ENCODE measurements at regions not wholly inside any gene's neighbourhood (a gene's known extent, or its start where the extent isn't known, plus 50 kb on each side); places are given as distances from the start of the nearest gene placed in this dataset.
"Not testable (repeated sequence)": the region's sequence is repeated elsewhere in the genome, so short reads cannot be mapped to it uniquely, and the experiment has no call there.

- 83% methylated on average over 1 of the region's 2 CpGs; no CpG with 5 or more reads in 1 of the 2 experiments for WGBS, 2 experiments (ENCODE audit: insufficient coverage in 2 of 2)
- Histone ChIP-seq H3K4me3 (ENCODE audit: extremely low read depth, insufficient read depth, low read length, poor library complexity, severe bottlenecking) (no peak overlapping the region), H3K9me3 (ENCODE audit: control insufficient read depth, low read length) (no peaks in the 10 kb centered on the region), H3K27ac (ENCODE audit: low read depth, low read length, severe bottlenecking) (no peak overlapping the region), H3K36me3 (ENCODE audit: control insufficient read depth, insufficient read depth, low read length) (no peaks in the 10 kb centered on the region), H3K4me1 (ENCODE audit: control insufficient read depth, insufficient read depth, low read length, poor library complexity, severe bottlenecking) (peaks cover 5% of the 10 kb centered on the region)
Measured at GRCh38 chr2:215863687-215864086, 149.7 kb downstream of the MREG start.

- Histone ChIP-seq H3K4me3 (ENCODE audit: extremely low read depth, insufficient read depth, low read length, poor library complexity, severe bottlenecking) (no peak overlapping the region), H3K27ac (ENCODE audit: low read depth, low read length, severe bottlenecking) (no peak overlapping the region), H3K36me3 (ENCODE audit: control insufficient read depth, insufficient read depth, low read length) (no peaks in the 10 kb centered on the region), H3K4me1 (ENCODE audit: control insufficient read depth, insufficient read depth, low read length, poor library complexity, severe bottlenecking) (peaks cover 5% of the 10 kb centered on the region), H3K9me3 (ENCODE audit: control insufficient read depth, low read length) (no peaks in the 10 kb centered on the region)
- WGBS, 2 experiments (ENCODE audit: insufficient coverage in 2 of 2), result no CpG with 5 or more reads among the region's 3 CpGs
Measured at GRCh38 chr2:215862351-215862771, 151.0 kb downstream of the MREG start.

GRCh38 chr2:215861607-215862350 lies 151.6 kb downstream of the MREG start:
- 85 to 97% methylated on average over 2 of the region's 5 CpGs for WGBS, 2 experiments (ENCODE audit: insufficient coverage in 2 of 2)
- Histone ChIP-seq H3K27ac (ENCODE audit: low read depth, low read length, severe bottlenecking) (no peak overlapping the region), H3K4me3 (ENCODE audit: extremely low read depth, insufficient read depth, low read length, poor library complexity, severe bottlenecking) (no peak overlapping the region), H3K9me3 (ENCODE audit: control insufficient read depth, low read length) (no peaks in the 10 kb centered on the region), H3K4me1 (ENCODE audit: control insufficient read depth, insufficient read depth, low read length, poor library complexity, severe bottlenecking) (peaks cover 5% of the 10 kb centered on the region), H3K36me3 (ENCODE audit: control insufficient read depth, insufficient read depth, low read length) (no peaks in the 10 kb centered on the region)

DNA sequence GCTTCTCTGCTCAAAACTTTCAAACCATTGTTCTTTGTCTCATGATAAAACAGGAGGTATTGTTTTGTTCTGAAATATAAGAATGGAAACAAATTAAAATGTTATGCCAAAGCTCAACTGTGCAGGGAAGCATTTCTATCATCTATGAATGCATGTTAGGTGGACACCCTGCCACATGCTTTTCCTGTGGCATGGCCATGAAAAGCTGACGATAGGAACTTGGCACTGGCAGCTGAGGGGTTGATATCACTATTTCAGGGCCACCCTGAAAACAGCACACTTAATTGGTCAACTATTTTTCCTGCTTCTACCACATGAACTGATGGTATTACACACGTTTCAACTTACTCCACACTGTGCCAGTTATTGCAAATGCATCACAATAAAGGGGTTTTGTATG lies 157.3 kb downstream of the MREG start:
- Histone ChIP-seq H3K9me3 (ENCODE audit: control insufficient read depth, low read length) (peaks cover 16% of the 10 kb centered on the region), H3K27ac (ENCODE audit: low read depth, low read length, severe bottlenecking) (no peak overlapping the region), H3K4me3 (ENCODE audit: extremely low read depth, insufficient read depth, low read length, poor library complexity, severe bottlenecking) (no peak overlapping the region), H3K4me1 (ENCODE audit: control insufficient read depth, insufficient read depth, low read length, poor library complexity, severe bottlenecking) (peaks cover 5% of the 10 kb centered on the region), H3K36me3 (ENCODE audit: control insufficient read depth, insufficient read depth, low read length) (no peaks in the 10 kb centered on the region)
- 90 to 100% methylated on average over 1 of the region's 2 CpGs for WGBS, 2 experiments (ENCODE audit: insufficient coverage in 2 of 2)

- H3K27ac ChIP-seq (ENCODE audit: low read depth, low read length, severe bottlenecking); H3K4me3 ChIP-seq (ENCODE audit: extremely low read depth, insufficient read depth, low read length, poor library complexity, severe bottlenecking): not testable (repeated sequence)
- WGBS, 2 experiments (ENCODE audit: insufficient coverage in 2 of 2), result 100% methylated on average over 1 of the region's 1 CpG
Measured at GRCh38 chr2:215855308-215855707, 158.0 kb downstream of the MREG start.

GRCh38 chr2:215854008-215854407 lies 159.3 kb downstream of the MREG start:
- Histone ChIP-seq H3K4me1 (ENCODE audit: control insufficient read depth, insufficient read depth, low read length, poor library complexity, severe bottlenecking) (no peaks in the 10 kb centered on the region), H3K36me3 (ENCODE audit: control insufficient read depth, insufficient read depth, low read length) (no peaks in the 10 kb centered on the region), H3K4me3 (ENCODE audit: extremely low read depth, insufficient read depth, low read length, poor library complexity, severe bottlenecking) (no peak overlapping the region), H3K27ac (ENCODE audit: low read depth, low read length, severe bottlenecking) (no peak overlapping the region), H3K9me3 (ENCODE audit: control insufficient read depth, low read length) (peaks cover 16% of the 10 kb centered on the region)
- WGBS, 2 experiments (ENCODE audit: insufficient coverage in 2 of 2), result 69 to 90% methylated on average over 2 of the region's 2 CpGs

More at GRCh38 chr2:215855308-215855707, 158.0 kb downstream of the MREG start:
- H3K4me1 ChIP-seq (ENCODE audit: control insufficient read depth, insufficient read depth, low read length, poor library complexity, severe bottlenecking); H3K36me3 ChIP-seq (ENCODE audit: control insufficient read depth, insufficient read depth, low read length): not testable (repeated sequence)
- peaks cover 16% of the 10 kb centered on the region for H3K9me3 ChIP-seq (ENCODE audit: control insufficient read depth, low read length)

GRCh38 chr2:215851696-215852095 lies 161.7 kb downstream of the MREG start:
- Histone ChIP-seq H3K27ac (ENCODE audit: low read depth, low read length, severe bottlenecking) (no peak overlapping the region), H3K9me3 (ENCODE audit: control insufficient read depth, low read length) (peaks cover 16% of the 10 kb centered on the region), H3K36me3 (ENCODE audit: control insufficient read depth, insufficient read depth, low read length) (no peaks in the 10 kb centered on the region), H3K4me1 (ENCODE audit: control insufficient read depth, insufficient read depth, low read length, poor library complexity, severe bottlenecking) (no peaks in the 10 kb centered on the region), H3K4me3 (ENCODE audit: extremely low read depth, insufficient read depth, low read length, poor library complexity, severe bottlenecking) (no peak overlapping the region)

DNA sequence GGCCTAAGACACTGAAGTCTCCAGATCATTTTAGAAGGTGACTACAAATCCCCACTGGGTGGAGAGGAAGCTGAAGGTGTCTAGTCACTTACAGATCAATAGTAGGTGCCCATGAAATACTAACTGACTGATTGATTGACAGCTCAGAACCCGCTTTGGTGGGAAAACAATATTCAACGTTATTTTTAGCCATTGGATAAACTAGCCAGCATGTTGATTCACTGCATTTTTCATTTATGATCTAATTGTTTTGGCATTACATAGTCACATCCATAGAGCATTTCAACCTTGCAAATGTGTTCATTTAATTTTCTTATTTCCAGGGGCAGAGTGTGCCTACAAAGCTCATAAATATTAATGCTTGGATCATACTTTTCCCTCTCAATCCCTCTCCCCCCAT lies 162.3 kb downstream of the MREG start:
- WGBS, 2 experiments (ENCODE audit: insufficient coverage in 2 of 2), result 92 to 94% methylated on average over 2 of the region's 2 CpGs
- Histone ChIP-seq H3K9me3 (ENCODE audit: control insufficient read depth, low read length) (peaks cover 16% of the 10 kb centered on the region), H3K4me3 (ENCODE audit: extremely low read depth, insufficient read depth, low read length, poor library complexity, severe bottlenecking) (no peak overlapping the region), H3K4me1 (ENCODE audit: control insufficient read depth, insufficient read depth, low read length, poor library complexity, severe bottlenecking) (no peaks in the 10 kb centered on the region), H3K27ac (ENCODE audit: low read depth, low read length, severe bottlenecking) (no peak overlapping the region), H3K36me3 (ENCODE audit: control insufficient read depth, insufficient read depth, low read length) (no peaks in the 10 kb centered on the region)

DNA sequence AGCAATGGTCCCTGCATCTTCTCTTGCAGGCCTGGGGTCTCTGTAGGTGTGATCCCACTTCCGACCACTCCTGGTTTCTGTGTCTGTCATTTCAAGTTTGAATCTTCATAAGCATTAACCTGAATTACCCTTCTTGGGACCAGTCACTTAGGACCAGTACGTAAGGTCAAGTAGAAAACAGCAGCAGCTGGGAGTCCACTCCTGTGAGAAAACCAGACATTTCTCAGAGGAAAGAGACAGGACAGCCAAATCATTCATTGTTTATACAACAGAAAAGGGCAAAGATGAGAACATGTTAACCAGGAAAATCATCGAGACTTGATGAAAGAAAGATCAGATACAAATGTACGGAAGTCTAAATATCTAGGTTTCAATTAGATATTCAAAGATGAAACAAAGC lies 163.0 kb downstream of the MREG start:
- no peak overlapping the region for H3K27ac ChIP-seq (ENCODE audit: low read depth, low read length, severe bottlenecking)
- H3K4me1 ChIP-seq (ENCODE audit: control insufficient read depth, insufficient read depth, low read length, poor library complexity, severe bottlenecking), result no peaks in the 10 kb centered on the region
- 92 to 100% methylated on average over 2 of the region's 4 CpGs for WGBS, 2 experiments (ENCODE audit: insufficient coverage in 2 of 2)
- H3K9me3 ChIP-seq (ENCODE audit: control insufficient read depth, low read length), result peaks cover 16% of the 10 kb centered on the region
- H3K4me3 ChIP-seq (ENCODE audit: extremely low read depth, insufficient read depth, low read length, poor library complexity, severe bottlenecking), result no peak overlapping the region
- no peaks in the 10 kb centered on the region for H3K36me3 ChIP-seq (ENCODE audit: control insufficient read depth, insufficient read depth, low read length)

- Histone ChIP-seq H3K36me3 (ENCODE audit: control insufficient read depth, insufficient read depth, low read length) (no peaks in the 10 kb centered on the region), H3K9me3 (ENCODE audit: control insufficient read depth, low read length) (peaks cover 16% of the 10 kb centered on the region), H3K4me1 (ENCODE audit: control insufficient read depth, insufficient read depth, low read length, poor library complexity, severe bottlenecking) (no peaks in the 10 kb centered on the region), H3K27ac (ENCODE audit: low read depth, low read length, severe bottlenecking) (no peak overlapping the region), H3K4me3 (ENCODE audit: extremely low read depth, insufficient read depth, low read length, poor library complexity, severe bottlenecking) (no peak overlapping the region)
- WGBS, 2 experiments (ENCODE audit: insufficient coverage in 2 of 2), result 100% methylated on average over 1 to 2 of the region's 6 CpGs
Measured at GRCh38 chr2:215849771-215850170, 163.6 kb downstream of the MREG start.

GRCh38 chr2:215848698-215849097 lies 164.7 kb downstream of the MREG start:
- 95 to 100% methylated on average over 1 to 2 of the region's 2 CpGs for WGBS, 2 experiments (ENCODE audit: insufficient coverage in 2 of 2)
- Histone ChIP-seq H3K4me3 (ENCODE audit: extremely low read depth, insufficient read depth, low read length, poor library complexity, severe bottlenecking) (no peak overlapping the region), H3K36me3 (ENCODE audit: control insufficient read depth, insufficient read depth, low read length) (no peaks in the 10 kb centered on the region), H3K27ac (ENCODE audit: low read depth, low read length, severe bottlenecking) (no peak overlapping the region), H3K9me3 (ENCODE audit: control insufficient read depth, low read length) (peaks cover 9% of the 10 kb centered on the region), H3K4me1 (ENCODE audit: control insufficient read depth, insufficient read depth, low read length, poor library complexity, severe bottlenecking) (no peaks in the 10 kb centered on the region)
